Breast epithelium (tissue), 4 donors: ENCODE measurements at regions not wholly inside any gene's neighbourhood (a gene's known extent, or its start where the extent isn't known, plus 50 kb on each side); places are given as distances from the start of the nearest gene placed in this dataset.

Experiments
- DNase-seq, 2 donors: peaks; one replicate each; pipeline ENCODE4 v3.0.0-alpha.2; 2019; ENCODE audit warnings: low spot score in 2 of 2
- H3K27ac ChIP-seq, 2 donors: fragments of 200-600 bp; sonication (generic) in 1 of 2; one replicate each; pipeline ENCODE4 v1.5.1; 2016 to 2019; ENCODE audit warnings: mild to moderate bottlenecking in 1 of 2
- H3K27me3 ChIP-seq, 2 donors: fragments of 200-600 bp; sonication (generic) in 1 of 2; one replicate each; pipeline versions ENCODE4 v1.5.1 to v1.6.0; 2017 to 2019; ENCODE audit warnings: control low read depth in 1 of 2, mild to moderate bottlenecking in 1 of 2
- H3K36me3 ChIP-seq: fragments of 200-600 bp; one replicate; pipeline ENCODE4 v1.5.1; 2019
- H3K4me1 ChIP-seq, 2 donors: fragments of 200-600 bp; sonication (generic); one replicate each; pipeline ENCODE4 v1.5.1; 2016 to 2019; ENCODE audit warnings: control low read depth in 1 of 2
- H3K4me3 ChIP-seq, 3 donors: fragments of 200-600 bp; sonication (generic); 1 replicate in 2 of 3; 2 replicates in 1 of 3; pipeline ENCODE4 v1.5.1; 2016 to 2019; ENCODE audit warnings: mild to moderate bottlenecking in 3 of 3, moderate library complexity in 2 of 3
- H3K9me3 ChIP-seq, 2 donors: fragments of 200-600 bp; sonication (generic) in 1 of 2; one replicate each; pipeline ENCODE4 v1.5.1; 2016 to 2019; ENCODE audit warnings: control low read depth in 1 of 2
- POLR2A ChIP-seq: fragments of 450-650 bp; IDR thresholded peaks from one replicate; pipeline ENCODE4 v1.6.1; 2016; ENCODE audit warnings: antibody characterized with exemption, mild to moderate bottlenecking, moderate library complexity
- POLR2AphosphoS5 ChIP-seq, 3 donors: sonication (generic); formaldehyde crosslinking; IDR thresholded peaks; one replicate each; pipeline ENCODE4 v1.6.1; 2017; ENCODE audit warnings: antibody characterized with exemption in 3 of 3
- intact Hi-C: fragments of 100-400 bp; cut with DNase I; formaldehyde crosslinking; loops from one replicate; pipeline ENCODE4 v1.15.1; 2023; ENCODE audit warnings: low total_unique reads
- TF ChIP-seq, protein P1 (sequence below), 3 donors: fragments of 450-650 bp; IDR thresholded peaks; one replicate each; pipeline ENCODE4 v1.5.1; 2016 to 2017; ENCODE audit warnings: antibody characterized with exemption in 3 of 3, mild to moderate bottlenecking in 3 of 3, moderate library complexity in 3 of 3

- Histone ChIP-seq H3K4me3 (no peak overlapping the region), H3K27ac (no peak overlapping the region), H3K4me1 (no peaks in the 10 kb centered on the region), H3K27me3 (peaks cover 0 to 26% of the 10 kb centered on the region in 2 donors), H3K36me3 (no peaks in the 10 kb centered on the region), H3K9me3 (no peaks in the 10 kb centered on the region)
- intact Hi-C loops: no loop called here
- TF ChIP-seq POLR2A: no peak
- TF ChIP-seq POLR2AphosphoS5 (IDR thresholded peaks at IDR 0.05): no peak
- TF ChIP-seq, protein P1, sequence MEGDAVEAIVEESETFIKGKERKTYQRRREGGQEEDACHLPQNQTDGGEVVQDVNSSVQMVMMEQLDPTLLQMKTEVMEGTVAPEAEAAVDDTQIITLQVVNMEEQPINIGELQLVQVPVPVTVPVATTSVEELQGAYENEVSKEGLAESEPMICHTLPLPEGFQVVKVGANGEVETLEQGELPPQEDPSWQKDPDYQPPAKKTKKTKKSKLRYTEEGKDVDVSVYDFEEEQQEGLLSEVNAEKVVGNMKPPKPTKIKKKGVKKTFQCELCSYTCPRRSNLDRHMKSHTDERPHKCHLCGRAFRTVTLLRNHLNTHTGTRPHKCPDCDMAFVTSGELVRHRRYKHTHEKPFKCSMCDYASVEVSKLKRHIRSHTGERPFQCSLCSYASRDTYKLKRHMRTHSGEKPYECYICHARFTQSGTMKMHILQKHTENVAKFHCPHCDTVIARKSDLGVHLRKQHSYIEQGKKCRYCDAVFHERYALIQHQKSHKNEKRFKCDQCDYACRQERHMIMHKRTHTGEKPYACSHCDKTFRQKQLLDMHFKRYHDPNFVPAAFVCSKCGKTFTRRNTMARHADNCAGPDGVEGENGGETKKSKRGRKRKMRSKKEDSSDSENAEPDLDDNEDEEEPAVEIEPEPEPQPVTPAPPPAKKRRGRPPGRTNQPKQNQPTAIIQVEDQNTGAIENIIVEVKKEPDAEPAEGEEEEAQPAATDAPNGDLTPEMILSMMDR (IDR thresholded peaks at IDR 0.05): no peak
- no peak for DNase-seq
These were observed 75.6 kb upstream of the ANKRD34C start for GRCh38 chr15:79206940-79207339.

GRCh38 chr15:79204886-79205675 lies 77.4 kb upstream of the ANKRD34C start:
- intact Hi-C loops: no loop called here
- H3K27ac ChIP-seq: no peak overlapping the region
- H3K4me1 ChIP-seq: no peaks in the 10 kb centered on the region
- H3K9me3 ChIP-seq: no peaks in the 10 kb centered on the region
- DNase-seq: no peak
- TF ChIP-seq POLR2AphosphoS5 (IDR thresholded peaks at IDR 0.05) (no peak), POLR2A (no peak)
- TF ChIP-seq, protein P1 (IDR thresholded peaks at IDR 0.05): no peak
- H3K4me3 ChIP-seq: no peak overlapping the region
- peaks cover 0 to 19% of the 10 kb centered on the region in 2 donors for H3K27me3 ChIP-seq
- no peaks in the 10 kb centered on the region for H3K36me3 ChIP-seq

- Histone ChIP-seq H3K36me3 (no peaks in the 10 kb centered on the region), H3K4me3 (no peak overlapping the region), H3K27me3 (peaks cover 0 to 9% of the 10 kb centered on the region in 2 donors), H3K4me1 (no peaks in the 10 kb centered on the region), H3K27ac (no peak overlapping the region), H3K9me3 (no peaks in the 10 kb centered on the region)
- no peak for DNase-seq
- intact Hi-C loops: no loop called here
- TF ChIP-seq POLR2A (no peak), POLR2AphosphoS5 (IDR thresholded peaks at IDR 0.05) (no peak)
- TF ChIP-seq, protein P1 (IDR thresholded peaks at IDR 0.05): no peak
These were observed 84.1 kb upstream of the ANKRD34C start for GRCh38 chr15:79198461-79198860.

GRCh38 chr15:79197285-79197684 lies 85.2 kb upstream of the ANKRD34C start:
- peaks cover 0 to 9% of the 10 kb centered on the region in 2 donors for H3K27me3 ChIP-seq
- no peak for DNase-seq
- H3K4me1 ChIP-seq: no peaks in the 10 kb centered on the region
- no peak for TF ChIP-seq POLR2A
- TF ChIP-seq, protein P1 (IDR thresholded peaks at IDR 0.05): no peak
- no peak for TF ChIP-seq POLR2AphosphoS5 (IDR thresholded peaks at IDR 0.05)
- H3K4me3 ChIP-seq: no peak overlapping the region
- H3K27ac ChIP-seq: no peak overlapping the region
- intact Hi-C loops: no loop called here
- no peaks in the 10 kb centered on the region for H3K9me3 ChIP-seq
- no peaks in the 10 kb centered on the region for H3K36me3 ChIP-seq

- Histone ChIP-seq H3K27ac (no peak overlapping the region), H3K27me3 (peaks cover 0 to 9% of the 10 kb centered on the region in 2 donors), H3K36me3 (no peaks in the 10 kb centered on the region), H3K4me3 (no peak overlapping the region), H3K4me1 (no peaks in the 10 kb centered on the region), H3K9me3 (no peaks in the 10 kb centered on the region)
- TF ChIP-seq POLR2AphosphoS5 (IDR thresholded peaks at IDR 0.05) (no peak), POLR2A (no peak)
- TF ChIP-seq, protein P1 (IDR thresholded peaks at IDR 0.05): no peak
- DNase-seq: no peak
- intact Hi-C loops: no loop called here
These were observed 86.7 kb upstream of the ANKRD34C start for GRCh38 chr15:79195802-79196201.
